SU-DHL-6 (cell line): ENCODE measurements at regions not wholly inside any gene's neighbourhood (a gene's known extent, or its start where the extent isn't known, plus 50 kb on each side); places are given as distances from the start of the nearest gene placed in this dataset.

Experiments used
- H2AFZ ChIP-seq: fragments of 200-600 bp; sonication (generic); 2 replicates; pipeline ENCODE4 v1.6.1; 2014; ENCODE audit warnings: low read depth, mild to moderate bottlenecking, moderate library complexity, mixed read lengths, antibody characterized with exemption, low read length; ENCODE audit not compliant: severe bottlenecking
- H3F3A ChIP-seq: fragments of 200-600 bp; shearing (Covaris generic); 2 replicates; pipeline ENCODE4 v1.6.0; 2016; ENCODE audit warnings: antibody characterized with exemption, mild to moderate bottlenecking; ENCODE audit not compliant: insufficient read depth
- H3K27ac ChIP-seq: fragments of 200-600 bp; sonication (generic); 2 replicates; pipeline ENCODE4 v1.5.1; 2016; ENCODE audit warnings: low read depth, mild to moderate bottlenecking, low read length, moderate library complexity, mixed read lengths
- H3K27me3 ChIP-seq: fragments of 200-600 bp; sonication (generic), shearing (Covaris generic); 2 replicates; pipeline ENCODE4 v1.6.0; 2014; ENCODE audit warnings: mild to moderate bottlenecking, low read length
- H3K36me3 ChIP-seq: fragments of 200-600 bp; sonication (generic); 2 replicates; pipeline ENCODE4 v1.6.1; 2014; ENCODE audit warnings: mild to moderate bottlenecking, low read length, mixed read lengths
- H3K4me2 ChIP-seq: fragments of 300-600, 200-600 bp; shearing (Covaris generic), sonication (generic); 2 replicates; pipeline ENCODE4 v1.6.0; 2014; ENCODE audit warnings: low read length, low read depth, mild to moderate bottlenecking; ENCODE audit not compliant: poor library complexity, severe bottlenecking
- H3K4me3 ChIP-seq: fragments of 200-600 bp; sonication (generic); 2 replicates; pipeline ENCODE4 v1.5.1; 2014; ENCODE audit warnings: antibody characterized with exemption, low read length, mild to moderate bottlenecking, mixed read lengths; ENCODE audit not compliant: insufficient read depth, poor library complexity, severe bottlenecking
- H3K79me2 ChIP-seq: fragments of 200-600 bp; sonication (generic); 2 replicates; pipeline ENCODE4 v1.6.1; 2014; ENCODE audit warnings: mild to moderate bottlenecking, low read length, moderate library complexity; ENCODE audit not compliant: insufficient read depth
- H3K9ac ChIP-seq: fragments of 200-600 bp; sonication (generic); 2 replicates; pipeline ENCODE4 v1.7.0; 2014; ENCODE audit warnings: mild to moderate bottlenecking, low read length
- H3K9me2 ChIP-seq: fragments of 200-600 bp; sonication (generic); replicated peaks from 2 replicates; pipeline ENCODE4 v1.6.1; 2014; ENCODE audit warnings: low read length; ENCODE audit not compliant: insufficient read depth
- H3K9me3 ChIP-seq: fragments of 200-600 bp; sonication (generic); 2 replicates; pipeline ENCODE4 v1.6.1; 2014; ENCODE audit warnings: low read length, mixed read lengths; ENCODE audit not compliant: insufficient read depth
- H4K20me1 ChIP-seq: fragments of 200-600 bp; sonication (generic); 2 replicates; pipeline ENCODE4 v1.6.1; 2014; ENCODE audit warnings: low read depth, mild to moderate bottlenecking, antibody characterized with exemption, low read length, moderate library complexity, mixed read lengths
- CTCF ChIP-seq: fragments of 200-600 bp; sonication (generic); IDR thresholded peaks from one replicate; pipeline ENCODE4 v1.5.1; 2017; ENCODE audit warnings: antibody characterized with exemption, mild to moderate bottlenecking, low read length, moderate library complexity; ENCODE audit not compliant: insufficient read depth, poor library complexity, severe bottlenecking
- EZH2phosphoT487 ChIP-seq: fragments of 200-600 bp; sonication (generic), shearing (Covaris generic); conservative IDR thresholded peaks from 2 replicates; pipeline ENCODE4 v1.6.1; 2018; ENCODE audit warnings: mild to moderate bottlenecking, antibody characterized with exemption, low read length, moderate library complexity, mixed read lengths

DNA sequence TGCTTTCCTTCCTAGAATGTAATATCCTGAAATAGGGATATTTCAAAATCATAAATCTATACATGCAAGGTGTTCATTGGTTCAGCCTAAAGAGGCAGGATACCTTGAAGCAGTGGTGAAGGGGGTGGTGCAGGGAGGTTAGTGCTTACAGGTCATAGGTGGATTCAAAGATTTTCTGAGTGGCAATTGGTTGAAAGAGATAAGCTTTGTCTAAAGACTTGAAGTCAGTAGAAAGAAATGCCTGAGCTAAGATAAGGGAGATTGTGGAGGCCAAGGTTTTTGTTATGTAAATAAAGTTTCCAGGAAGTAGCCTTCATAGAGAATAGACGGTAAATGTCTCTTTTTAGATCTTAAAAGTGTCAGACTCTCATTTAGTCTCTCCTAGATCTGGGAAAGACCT, 741.2 kb upstream of the ZWINT start:
- Histone ChIP-seq H4K20me1 (no peaks in the 10 kb centered on the region), H3K4me3 (no peak overlapping the region), H3K9me3 (no peaks in the 10 kb centered on the region), H3K79me2 (no peaks in the 10 kb centered on the region), H3K36me3 (no peaks in the 10 kb centered on the region), H2AFZ (no peak overlapping the region), H3K4me2 (no peak overlapping the region), H3K27me3 (no peaks in the 10 kb centered on the region), H3K9ac (no peak overlapping the region), H3K27ac (no peak overlapping the region), H3K9me2 (no peaks in the 10 kb centered on the region), H3F3A (no peaks in the 10 kb centered on the region)
- no peak for TF ChIP-seq CTCF
- no peak for TF ChIP-seq EZH2phosphoT487

DNA sequence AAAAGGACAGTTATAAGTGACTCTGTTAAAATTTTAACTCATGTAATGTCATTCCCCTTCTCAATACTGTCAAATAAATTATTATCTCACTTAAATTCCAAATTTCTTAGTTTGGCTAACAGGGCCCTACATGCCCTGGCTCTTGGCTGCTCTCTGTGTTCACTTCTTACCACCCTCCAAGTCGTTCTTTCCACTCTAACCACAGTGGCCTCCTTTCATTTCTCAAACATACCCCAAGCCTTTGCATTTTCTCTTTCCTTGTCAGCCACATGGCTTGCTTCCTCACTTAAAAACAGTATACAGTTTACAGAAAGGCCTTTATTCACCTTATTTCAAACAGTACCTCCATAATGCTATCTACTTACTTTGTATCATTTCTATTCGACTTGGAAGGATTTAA, 737.1 kb upstream of the ZWINT start:
- Histone ChIP-seq H3K9ac (no peak overlapping the region), H3K9me3 (no peaks in the 10 kb centered on the region), H3F3A (no peaks in the 10 kb centered on the region), H3K9me2 (no peaks in the 10 kb centered on the region), H3K27me3 (no peaks in the 10 kb centered on the region), H3K4me3 (no peak overlapping the region), H3K27ac (no peak overlapping the region), H2AFZ (no peak overlapping the region), H4K20me1 (no peaks in the 10 kb centered on the region), H3K36me3 (no peaks in the 10 kb centered on the region), H3K79me2 (no peaks in the 10 kb centered on the region), H3K4me2 (no peak overlapping the region)
- TF ChIP-seq EZH2phosphoT487 (no peak), CTCF (no peak)

DNA sequence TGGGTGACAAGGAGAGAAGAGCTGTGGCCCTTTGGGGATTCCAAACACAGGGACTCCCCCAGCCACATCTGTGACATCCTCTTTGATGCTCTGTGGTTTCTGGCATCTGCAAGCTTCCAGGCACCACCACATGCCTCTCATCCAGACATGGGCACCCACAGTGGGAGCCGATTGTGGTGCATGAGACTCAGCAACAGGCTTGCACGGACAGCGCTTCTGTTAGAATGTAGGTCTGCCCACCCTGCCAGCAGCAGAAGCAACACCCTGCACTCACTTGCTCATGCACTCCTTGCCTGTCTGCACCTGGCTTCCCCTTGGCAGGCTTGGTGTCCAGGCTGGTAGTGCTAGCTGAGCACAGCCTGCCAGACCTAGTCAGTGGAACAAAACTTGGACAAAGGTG, 735.0 kb upstream of the ZWINT start:
- H3K4me3 ChIP-seq = no peak overlapping the region

More for the DNA sequence above, 735.0 kb upstream of the ZWINT start:
- H3K27me3 ChIP-seq = no peaks in the 10 kb centered on the region
- no peak overlapping the region for H2AFZ ChIP-seq
- H3K27ac ChIP-seq = no peak overlapping the region
- H3K79me2 ChIP-seq = no peaks in the 10 kb centered on the region
- H3K9ac ChIP-seq = no peak overlapping the region
- H3F3A ChIP-seq = no peaks in the 10 kb centered on the region
- H4K20me1 ChIP-seq = no peaks in the 10 kb centered on the region
- no peaks in the 10 kb centered on the region for H3K36me3 ChIP-seq
- no peaks in the 10 kb centered on the region for H3K9me2 ChIP-seq
- H3K9me3 ChIP-seq = no peaks in the 10 kb centered on the region
- TF ChIP-seq EZH2phosphoT487 (no peak), CTCF (no peak)
- H3K4me2 ChIP-seq = no peak overlapping the region
